AG04449 (cell line): ENCODE measurements at regions not wholly inside any gene's neighbourhood (a gene's known extent, or its start where the extent isn't known, plus 50 kb on each side); places are given as distances from the start of the nearest gene placed in this dataset.

Source experiments
- CTCF ChIA-PET: fragments of 350-600 bp; formaldehyde crosslinking; extraction: SDS; loops from one replicate; lab custom pipeline; 2021; ENCODE audit warnings: antibody characterized with exemption; lab: Yijun Ruan, JAX
- POLR2A ChIA-PET: fragments of 400-600, 350-600 bp; formaldehyde crosslinking; extraction: SDS; loops from one replicate; lab custom pipeline; 2020; ENCODE audit warnings: antibody characterized with exemption, inconsistent platforms; lab: Yijun Ruan, JAX
- DNase-seq: peaks from one replicate; pipeline ENCODE4 v3.0.0-alpha.2; 2010; ENCODE audit warnings: low read depth, low spot score
- H3K4me3 ChIP-seq: 2 replicates; pipeline ENCODE4 v1.5.1; 2011; ENCODE audit warnings: low read depth, mild to moderate bottlenecking, control low read depth, low read length
- CTCF ChIP-seq: IDR thresholded peaks from one replicate; pipeline ENCODE4 v1.5.1; 2011; ENCODE audit warnings: mild to moderate bottlenecking, moderate library complexity, low read length, control low read depth, inconsistent platforms; ENCODE audit not compliant: insufficient read depth; ENCODE audit errors: missing control alignments

DNA sequence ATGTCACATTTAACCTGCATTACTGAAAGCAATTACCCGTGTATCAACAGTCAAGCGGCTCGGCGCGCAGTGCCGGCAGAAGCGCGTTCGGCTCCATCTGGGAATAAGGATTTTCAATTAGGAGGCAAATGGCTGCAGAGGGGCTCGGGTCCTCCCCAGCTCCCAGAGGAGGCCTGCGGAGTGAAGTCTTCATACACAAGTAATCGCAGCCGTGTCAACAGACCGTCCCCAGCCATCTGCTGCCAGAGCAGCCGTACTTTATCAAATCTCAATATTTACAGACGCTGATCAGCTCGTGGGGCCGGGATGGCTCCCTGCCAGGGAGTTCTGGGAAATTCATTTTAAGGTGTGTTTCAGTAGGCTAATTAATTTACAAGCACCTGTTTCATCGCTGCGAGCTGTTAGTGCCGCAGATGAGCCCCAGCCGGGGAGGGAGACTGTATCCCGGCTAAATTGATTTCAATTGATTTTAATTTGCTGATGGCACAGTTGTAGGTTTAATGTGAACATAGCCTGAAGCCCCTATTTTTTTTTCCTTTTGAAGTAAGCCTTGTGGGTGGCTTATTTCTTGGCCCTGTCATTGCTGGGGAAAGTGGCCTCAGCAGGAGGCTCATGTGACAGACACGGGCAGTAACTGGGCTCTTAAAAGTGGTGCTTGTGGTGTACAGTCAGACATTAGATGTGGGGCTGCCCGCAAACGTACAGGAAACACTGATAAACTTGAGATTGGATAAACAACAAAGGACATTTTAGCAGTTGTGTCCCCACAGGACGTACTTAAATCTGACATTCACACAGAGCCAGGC is 252.7 kb downstream of the TEX29 start:
- TF ChIP-seq CTCF: no peak
- POLR2A ChIA-PET: no interaction called here
- H3K4me3 ChIP-seq: no peak overlapping the region
- CTCF ChIA-PET: no interaction called here
- no peak for DNase-seq

GRCh38 chr13:111573801-111574200 is 253.4 kb downstream of the TEX29 start:
- CTCF ChIA-PET: no interaction called here
- no peak for TF ChIP-seq CTCF
- DNase-seq: no peak
- POLR2A ChIA-PET: no interaction called here
- H3K4me3 ChIP-seq: no peak overlapping the region

DNA sequence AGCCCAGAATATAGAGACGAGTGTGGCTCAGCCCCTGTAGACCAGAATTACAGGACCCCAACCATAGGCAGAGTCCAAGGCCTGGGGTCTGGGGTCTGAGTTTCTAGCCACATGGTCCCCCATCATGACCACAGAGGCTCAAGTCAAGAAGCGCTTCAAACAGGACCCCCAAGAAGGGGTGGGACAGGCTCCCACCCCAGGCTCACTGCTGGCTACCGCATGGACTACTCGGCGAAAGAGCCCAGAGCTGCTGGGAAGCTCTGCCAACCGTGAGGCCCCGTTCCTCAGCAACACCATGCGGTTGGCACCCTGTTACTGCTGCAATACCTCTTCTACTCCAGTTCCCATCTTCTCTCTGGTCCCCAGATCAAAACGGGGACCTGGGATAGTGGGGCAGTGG is 254.8 kb downstream of the TEX29 start:
- ChIA-PET CTCF (no interaction called here), POLR2A (no interaction called here)
- H3K4me3 ChIP-seq: no peak overlapping the region
- no peak for TF ChIP-seq CTCF
- DNase-seq: no peak

DNA sequence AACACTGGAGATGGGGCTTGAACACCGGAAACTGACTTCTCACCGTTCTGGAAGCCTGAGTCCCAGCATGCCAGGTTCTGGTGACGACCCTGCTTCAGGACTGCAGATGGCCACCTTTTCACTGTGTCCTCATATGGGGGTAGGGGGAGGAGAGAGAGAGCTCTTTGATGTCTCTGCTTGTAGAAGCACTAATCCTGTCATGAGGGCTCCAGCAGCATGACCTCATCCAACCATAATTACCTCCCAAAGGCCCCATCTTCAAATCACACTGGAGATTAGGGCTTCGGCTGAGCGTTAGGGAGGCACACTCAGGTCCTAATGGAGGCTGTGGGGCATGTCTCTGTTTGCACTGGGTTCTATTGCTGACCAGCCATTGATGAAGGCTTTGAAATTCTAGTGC is 255.3 kb downstream of the TEX29 start:
- H3K4me3 ChIP-seq: no peak overlapping the region
- no peak for DNase-seq
- no peak for TF ChIP-seq CTCF
- ChIA-PET CTCF (no interaction called here), POLR2A (no interaction called here)

- DNase-seq: no peak
- CTCF ChIA-PET: no interaction called here
- TF ChIP-seq CTCF: no peak
Measured at GRCh38 chr13:111577208-111577828, 256.9 kb downstream of the TEX29 start.

DNA sequence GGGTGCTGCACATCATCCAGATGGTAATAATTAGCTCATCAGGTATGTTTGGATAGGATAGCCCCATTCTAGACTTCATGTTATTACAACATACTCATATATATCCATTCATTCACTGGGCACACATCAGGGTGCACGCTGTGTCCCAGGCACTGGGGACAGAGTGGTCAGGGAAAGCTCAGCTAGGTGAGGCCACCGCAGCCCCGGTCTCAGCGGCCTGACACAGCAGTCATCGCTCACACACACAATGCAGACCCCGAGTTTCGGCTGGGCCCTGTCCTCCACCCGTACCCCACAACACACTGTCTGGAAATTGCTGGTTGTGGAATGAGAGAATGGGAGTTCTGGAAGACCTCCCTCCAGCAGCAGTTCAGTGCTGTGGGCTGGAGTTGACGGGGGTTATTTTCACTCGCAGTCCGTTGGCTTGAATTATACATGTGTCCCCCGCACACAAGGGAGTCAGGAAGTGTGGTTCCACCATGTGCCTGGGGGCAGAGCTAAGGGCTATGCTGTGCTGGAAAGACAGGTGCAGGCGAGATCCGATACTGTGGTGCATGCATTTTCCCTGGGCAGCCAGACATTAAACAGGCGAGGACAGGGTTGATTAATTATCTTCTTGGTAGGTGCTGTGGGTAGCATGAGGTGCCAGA is 257.6 kb downstream of the TEX29 start:
- POLR2A ChIA-PET: no interaction called here
- CTCF ChIA-PET: no interaction called here
- no peak for DNase-seq
- no peak for TF ChIP-seq CTCF
- H3K4me3 ChIP-seq: no peak overlapping the region

More at GRCh38 chr13:111577208-111577828, 256.9 kb downstream of the TEX29 start:
- POLR2A ChIA-PET: no interaction called here
- H3K4me3 ChIP-seq: no peak overlapping the region
